Tibial artery (tissue), 4 donors: ENCODE measurements at regions not wholly inside any gene's neighbourhood (a gene's known extent, or its start where the extent isn't known, plus 50 kb on each side); places are given as distances from the start of the nearest gene placed in this dataset.
"Not testable (repeated sequence)": the region's sequence is repeated elsewhere in the genome, so short reads cannot be mapped to it uniquely, and the experiment has no call there.

Experiments
- DNase-seq, 2 donors: peaks; one replicate each; pipeline ENCODE4 v3.0.0-alpha.2; 2019
- H3K27ac ChIP-seq, 2 donors: fragments of 200-600 bp; sonication (generic) in 1 of 2; 1 replicate in 1 of 2; 2 replicates in 1 of 2; pipeline ENCODE4 v1.5.1; 2018 to 2019; ENCODE audit warnings: mild to moderate bottlenecking in 1 of 2
- H3K27me3 ChIP-seq, 2 donors: fragments of 200-600 bp; sonication (generic) in 1 of 2; one replicate each; pipeline versions ENCODE4 v1.5.1 to v1.6.0; 2016 to 2019
- H3K36me3 ChIP-seq, 3 donors: fragments of 200-600 bp; sonication (generic) in 2 of 3; one replicate each; pipeline ENCODE4 v1.5.1; 2016 to 2019; ENCODE audit warnings: mild to moderate bottlenecking in 2 of 3
- H3K4me1 ChIP-seq, 4 donors: fragments of 200-600 bp; sonication (generic) in 2 of 4; 1 replicate in 3 of 4; 2 replicates in 1 of 4; pipeline ENCODE4 v1.5.1; 2016 to 2019
- H3K4me3 ChIP-seq, 2 donors: fragments of 200-600 bp; sonication (generic) in 1 of 2; 1 replicate in 1 of 2; 2 replicates in 1 of 2; pipeline ENCODE4 v1.5.1; 2018 to 2019; ENCODE audit warnings: mild to moderate bottlenecking in 2 of 2
- H3K9me3 ChIP-seq, 3 donors: fragments of 200-600 bp; sonication (generic) in 1 of 3; one replicate each; pipeline ENCODE4 v1.5.1; 2016 to 2019
- intact Hi-C: fragments of 100-400 bp; cut with DNase I; formaldehyde crosslinking; loops from one replicate; pipeline ENCODE4 v1.15.0; 2023; ENCODE audit warnings: low total_unique reads
- TF ChIP-seq, protein P1 (sequence below), 2 experiments: fragments of 200-600 bp in 1 of 2; fragments of 450-650 bp in 1 of 2; IDR thresholded peaks; one replicate each; pipeline ENCODE4 v1.5.1; 2017 to 2019; ENCODE audit warnings: antibody characterized with exemption in 2 of 2, mild to moderate bottlenecking in 1 of 2, moderate library complexity in 1 of 2

DNA sequence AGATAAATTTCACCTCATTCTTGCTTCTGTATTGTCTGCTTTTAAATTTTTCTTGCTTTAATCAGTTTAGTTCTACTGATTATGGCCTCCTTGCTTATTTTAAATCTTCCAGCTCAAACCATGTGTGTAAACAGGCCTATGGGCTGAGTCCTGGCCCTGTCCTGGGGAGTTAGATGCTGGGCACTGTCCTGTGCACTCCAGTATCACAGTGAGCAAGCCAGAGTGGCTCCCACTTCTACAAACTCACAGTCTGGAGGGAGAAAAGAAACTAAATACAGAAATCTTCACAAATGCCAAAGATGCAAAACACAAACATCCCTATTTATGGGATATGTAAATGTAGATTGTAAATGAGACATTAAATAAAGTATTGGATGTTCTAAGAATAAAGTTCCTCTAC is 101.1 kb upstream of the POGK start:
- Histone ChIP-seq H3K36me3 (no peaks in the 10 kb centered on the region), H3K27ac (no peak overlapping the region), H3K4me1 (no peaks in the 10 kb centered on the region), H3K27me3 (no peaks in the 10 kb centered on the region), H3K9me3 (no peaks in the 10 kb centered on the region), H3K4me3 (no peak overlapping the region)
- DNase-seq: no peak
- intact Hi-C loops: no loop called here
- TF ChIP-seq, protein P1, sequence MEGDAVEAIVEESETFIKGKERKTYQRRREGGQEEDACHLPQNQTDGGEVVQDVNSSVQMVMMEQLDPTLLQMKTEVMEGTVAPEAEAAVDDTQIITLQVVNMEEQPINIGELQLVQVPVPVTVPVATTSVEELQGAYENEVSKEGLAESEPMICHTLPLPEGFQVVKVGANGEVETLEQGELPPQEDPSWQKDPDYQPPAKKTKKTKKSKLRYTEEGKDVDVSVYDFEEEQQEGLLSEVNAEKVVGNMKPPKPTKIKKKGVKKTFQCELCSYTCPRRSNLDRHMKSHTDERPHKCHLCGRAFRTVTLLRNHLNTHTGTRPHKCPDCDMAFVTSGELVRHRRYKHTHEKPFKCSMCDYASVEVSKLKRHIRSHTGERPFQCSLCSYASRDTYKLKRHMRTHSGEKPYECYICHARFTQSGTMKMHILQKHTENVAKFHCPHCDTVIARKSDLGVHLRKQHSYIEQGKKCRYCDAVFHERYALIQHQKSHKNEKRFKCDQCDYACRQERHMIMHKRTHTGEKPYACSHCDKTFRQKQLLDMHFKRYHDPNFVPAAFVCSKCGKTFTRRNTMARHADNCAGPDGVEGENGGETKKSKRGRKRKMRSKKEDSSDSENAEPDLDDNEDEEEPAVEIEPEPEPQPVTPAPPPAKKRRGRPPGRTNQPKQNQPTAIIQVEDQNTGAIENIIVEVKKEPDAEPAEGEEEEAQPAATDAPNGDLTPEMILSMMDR (IDR thresholded peaks at IDR 0.05): no peak

DNA sequence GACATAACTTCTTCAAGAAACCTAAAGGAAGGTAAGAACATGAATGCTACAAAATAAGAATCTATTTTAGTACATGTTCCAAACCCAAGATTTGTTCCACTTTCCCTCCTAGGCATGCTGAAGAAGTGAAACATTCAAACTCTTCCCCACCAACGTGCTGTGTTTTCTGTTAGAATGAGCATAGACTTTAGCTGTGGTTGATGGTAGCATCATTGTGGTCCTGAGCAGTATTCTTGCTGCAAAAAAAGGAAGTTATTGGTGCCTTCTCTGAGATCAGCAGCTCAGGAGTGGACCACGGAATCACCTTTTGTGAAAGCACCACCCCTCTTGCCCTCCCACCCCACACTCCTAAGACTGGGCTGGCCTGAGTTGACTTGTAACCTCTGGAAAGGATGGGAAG is 100.4 kb upstream of the POGK start:
- Histone ChIP-seq H3K4me1 (no peaks in the 10 kb centered on the region), H3K27ac (no peak overlapping the region), H3K27me3 (no peaks in the 10 kb centered on the region), H3K4me3 (no peak overlapping the region), H3K36me3 (no peaks in the 10 kb centered on the region), H3K9me3 (no peaks in the 10 kb centered on the region)
- TF ChIP-seq, protein P1 (IDR thresholded peaks at IDR 0.05): no peak
- intact Hi-C loops: no loop called here
- DNase-seq: no peak

DNA sequence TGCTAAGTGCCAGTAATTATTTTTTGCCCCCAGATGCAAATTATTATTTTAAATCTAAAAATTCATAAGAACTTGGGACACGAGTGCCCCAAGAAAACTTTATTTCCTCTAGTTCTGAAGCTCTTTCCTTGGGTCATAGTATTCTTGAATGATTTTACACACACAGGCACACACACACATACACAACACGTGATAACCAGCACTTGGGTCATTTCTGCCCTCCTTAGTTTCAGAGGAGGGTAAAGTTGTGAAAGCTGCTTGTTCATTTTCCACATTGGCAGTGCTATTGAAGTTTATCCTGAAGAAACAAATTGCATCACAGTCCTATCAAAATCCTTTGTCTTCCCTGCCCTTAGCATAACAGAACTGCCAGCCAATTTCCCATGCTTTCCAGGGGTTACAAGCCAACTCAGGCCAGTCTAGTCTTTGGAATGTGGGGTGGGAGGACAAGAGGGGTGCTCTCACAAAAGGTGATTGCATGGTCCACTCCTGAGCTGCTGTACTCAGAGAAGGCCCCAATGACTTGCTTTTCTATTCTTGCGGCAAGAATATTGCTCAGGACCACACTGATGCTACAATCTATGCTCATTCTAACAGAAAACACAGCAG is 98.5 kb upstream of the POGK start:
- H3K4me1 ChIP-seq: no peaks in the 10 kb centered on the region
- intact Hi-C loops: no loop called here
- DNase-seq: no peak
- TF ChIP-seq, protein P1 (IDR thresholded peaks at IDR 0.05): no peak
- H3K4me3 ChIP-seq: no peak overlapping the region
- H3K27me3 ChIP-seq: no peaks in the 10 kb centered on the region
- no peaks in the 10 kb centered on the region for H3K36me3 ChIP-seq
- H3K27ac ChIP-seq: no peak overlapping the region
- peaks cover 0 to 11% (median 8%) of the 10 kb centered on the region in 3 donors for H3K9me3 ChIP-seq

DNA sequence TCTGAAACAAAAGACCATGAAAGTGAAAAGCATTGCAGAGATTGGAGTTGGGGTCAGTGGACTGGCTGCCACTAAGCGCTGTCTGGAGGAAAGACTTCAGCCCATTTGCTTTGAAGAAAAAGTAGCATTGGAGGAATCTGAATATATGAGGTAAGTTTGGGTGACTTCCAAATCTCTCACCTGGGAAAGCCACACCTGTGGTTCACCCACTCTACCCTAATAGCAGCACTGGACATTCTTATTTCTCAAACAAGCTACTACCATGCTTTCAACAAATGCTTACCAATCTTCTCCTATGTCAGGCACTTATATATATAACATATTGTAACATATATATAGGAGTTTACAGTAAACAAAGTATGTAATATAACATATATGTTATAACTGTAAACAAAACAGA is 76.0 kb upstream of the POGK start:
- intact Hi-C loops: loop anchor here (5.0 kb wide), 1 partner anchor 1446 kb away; no protein-coding TSS in a partner anchor
- TF ChIP-seq, protein P1 (IDR thresholded peaks at IDR 0.05): no peak
- Histone ChIP-seq H3K9me3 (no peaks in the 10 kb centered on the region), H3K27me3 (no peaks in the 10 kb centered on the region), H3K4me1 (no peaks in the 10 kb centered on the region), H3K4me3 (no peak overlapping the region), H3K36me3 (no peaks in the 10 kb centered on the region), H3K27ac (no peak overlapping the region)
- DNase-seq: no peak

DNA sequence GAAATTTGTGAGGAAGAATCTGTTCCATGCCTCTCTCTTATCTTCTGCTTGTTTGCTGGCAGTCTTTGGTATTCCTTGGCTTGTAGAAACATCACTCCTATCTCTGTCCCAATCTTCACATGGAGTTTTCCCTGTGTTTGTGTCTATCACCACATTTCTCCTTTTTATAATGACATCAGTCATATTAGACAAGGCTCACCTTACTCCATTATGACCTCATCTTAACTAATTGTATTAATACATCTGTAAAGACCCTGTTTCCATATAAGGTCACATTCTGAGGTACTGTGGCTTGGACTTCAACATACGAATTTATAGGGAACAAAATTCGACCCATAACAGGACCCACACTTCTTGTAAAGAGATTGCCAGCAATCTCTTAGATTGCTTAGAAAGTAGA is 72.3 kb upstream of the POGK start:
- Histone ChIP-seq H3K9me3 (peaks cover 0 to 15% (median 10%) of the 10 kb centered on the region in 3 donors), H3K4me1 (no peaks in the 10 kb centered on the region), H3K27ac (no peak overlapping the region), H3K36me3 (no peaks in the 10 kb centered on the region), H3K4me3 (no peak overlapping the region), H3K27me3 (no peaks in the 10 kb centered on the region)
- intact Hi-C loops: no loop called here
- TF ChIP-seq, protein P1 (IDR thresholded peaks at IDR 0.05): no peak
- no peak for DNase-seq

DNA sequence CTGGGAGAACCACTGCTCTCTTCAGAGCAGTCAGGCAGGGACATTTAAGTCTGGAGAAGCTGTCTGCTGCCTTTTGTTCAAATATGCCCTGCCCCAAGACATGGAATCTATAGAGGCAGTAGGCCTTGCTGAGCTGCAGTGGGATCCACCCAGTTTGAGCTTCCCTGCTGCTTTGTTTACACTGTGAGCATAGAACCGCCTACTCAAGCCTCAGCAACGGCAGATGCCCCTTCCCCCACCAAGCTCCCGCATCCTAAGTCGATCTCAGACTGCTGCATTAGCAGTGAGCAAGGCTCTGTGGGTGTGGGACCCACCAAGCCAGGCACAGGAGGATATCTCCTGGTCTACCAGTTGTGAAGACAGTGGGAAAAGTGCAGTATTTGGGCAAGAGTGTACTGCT is 54.6 kb upstream of the POGK start:
- intact Hi-C loops: not testable (repeated sequence)

More for the DNA sequence above, 54.6 kb upstream of the POGK start:
- H3K27me3 ChIP-seq, H3K9me3 ChIP-seq, H3K36me3 ChIP-seq, H3K4me3 ChIP-seq, H3K4me1 ChIP-seq, DNase-seq, H3K27ac ChIP-seq: not testable (repeated sequence)
